ENCODE measurements at regions not wholly inside any gene's neighbourhood (a gene's known extent, or its start where the extent isn't known, plus 50 kb on each side); places are given as distances from the start of the nearest gene placed in this dataset.

DNA sequence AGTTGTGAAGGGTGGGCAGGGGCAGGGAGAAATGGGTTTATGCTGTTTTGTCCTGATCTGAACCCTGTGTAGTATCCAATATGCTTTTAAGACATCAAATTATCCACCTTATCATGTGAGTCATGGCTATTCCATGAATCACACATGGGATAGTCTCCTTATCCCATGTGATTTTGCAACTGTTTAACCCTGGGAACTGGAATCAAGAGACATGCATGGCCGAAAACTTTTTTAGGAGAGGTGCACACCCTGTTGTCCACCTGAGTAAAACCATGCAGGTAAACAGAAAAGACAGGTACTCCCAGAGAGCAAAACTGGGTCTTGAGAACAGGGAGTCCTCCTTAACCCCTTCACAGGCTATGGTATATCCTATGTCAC, 490.6 kb upstream of the HS6ST1 start:
- no peak for DNase-seq (ENCODE audit: extremely low read depth, low read depth)
- no peak for TF ChIP-seq CTCF (IDR thresholded peaks at IDR 0.05; ENCODE audit: low read depth, low read length, missing control alignments)

GRCh38 chr2:128809880-128810279, 491.2 kb upstream of the HS6ST1 start:
- no peak for DNase-seq (ENCODE audit: extremely low read depth, low read depth)
- TF ChIP-seq CTCF (IDR thresholded peaks at IDR 0.05; ENCODE audit: low read depth, low read length, missing control alignments): no peak
- H3K4me3 ChIP-seq (replicated peaks; ENCODE audit: low read depth, low read length): no peak overlapping the region

More for the DNA sequence above, 490.6 kb upstream of the HS6ST1 start:
- H3K4me3 ChIP-seq (replicated peaks; ENCODE audit: low read depth, low read length): no peak overlapping the region

GRCh38 chr2:128812183-128812940, 493.7 kb upstream of the HS6ST1 start:
- no peak overlapping the region for H3K4me3 ChIP-seq (replicated peaks; ENCODE audit: low read depth, low read length)
- TF ChIP-seq CTCF (IDR thresholded peaks at IDR 0.05; ENCODE audit: low read depth, low read length, missing control alignments): no peak
- DNase-seq (ENCODE audit: extremely low read depth, low read depth): no peak

DNA sequence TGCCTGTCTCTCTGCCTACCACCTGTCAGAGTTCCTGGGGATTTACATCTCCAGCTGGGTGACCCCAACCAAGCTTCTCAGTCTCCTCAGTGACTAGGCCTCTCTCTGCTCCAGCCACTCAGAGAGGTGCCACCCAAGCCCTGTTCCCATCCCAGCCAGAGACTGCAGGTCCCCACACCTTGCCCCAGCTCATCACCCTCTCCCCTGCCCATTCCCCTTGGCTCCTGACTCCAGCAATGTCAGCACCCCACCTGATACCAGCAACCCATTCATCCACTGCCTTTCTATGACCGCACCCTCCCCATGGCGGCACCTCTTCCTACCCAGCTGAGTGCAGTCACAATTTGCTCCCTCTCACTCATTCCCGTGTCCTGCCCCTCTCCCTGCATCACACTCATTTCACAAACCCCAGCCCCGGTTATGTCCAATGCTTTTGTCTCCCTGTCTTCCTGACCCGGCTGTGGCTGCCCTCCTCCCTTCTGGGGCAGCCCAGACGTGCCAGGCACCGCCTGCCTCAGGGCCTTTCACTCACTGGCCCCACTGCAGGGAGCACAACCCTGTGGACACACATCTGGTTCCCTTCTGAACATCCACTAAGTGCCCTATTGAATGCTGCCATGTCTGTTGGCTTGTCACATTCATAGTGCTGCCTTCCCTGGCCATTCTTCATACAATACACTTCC, 494.8 kb upstream of the HS6ST1 start:
- H3K4me3 ChIP-seq (replicated peaks; ENCODE audit: low read depth, low read length): no peak overlapping the region
- DNase-seq (ENCODE audit: extremely low read depth, low read depth): no peak
- no peak for TF ChIP-seq CTCF (IDR thresholded peaks at IDR 0.05; ENCODE audit: low read depth, low read length, missing control alignments)

DNA sequence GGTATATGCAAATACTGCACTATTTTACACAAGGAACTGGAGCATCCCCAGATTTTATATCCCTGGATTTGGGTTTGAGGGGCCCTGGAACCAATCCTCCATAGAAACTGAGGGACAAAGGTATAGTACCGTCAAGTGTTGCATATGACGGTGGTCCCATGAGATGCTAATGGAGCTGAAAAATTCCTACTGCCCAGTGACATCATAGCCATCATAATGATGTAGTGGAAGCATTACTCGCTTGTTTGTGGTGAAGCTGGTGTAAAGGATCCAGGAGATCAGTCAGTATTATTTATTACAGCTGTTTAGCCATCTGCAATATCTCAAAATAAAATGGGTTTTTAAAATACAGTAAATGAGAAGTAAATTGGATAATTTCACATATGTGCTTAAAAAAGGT, 496.6 kb upstream of the HS6ST1 start:
- no peak for DNase-seq (ENCODE audit: extremely low read depth, low read depth)
- no peak for TF ChIP-seq CTCF (IDR thresholded peaks at IDR 0.05; ENCODE audit: low read depth, low read length, missing control alignments)

DNA sequence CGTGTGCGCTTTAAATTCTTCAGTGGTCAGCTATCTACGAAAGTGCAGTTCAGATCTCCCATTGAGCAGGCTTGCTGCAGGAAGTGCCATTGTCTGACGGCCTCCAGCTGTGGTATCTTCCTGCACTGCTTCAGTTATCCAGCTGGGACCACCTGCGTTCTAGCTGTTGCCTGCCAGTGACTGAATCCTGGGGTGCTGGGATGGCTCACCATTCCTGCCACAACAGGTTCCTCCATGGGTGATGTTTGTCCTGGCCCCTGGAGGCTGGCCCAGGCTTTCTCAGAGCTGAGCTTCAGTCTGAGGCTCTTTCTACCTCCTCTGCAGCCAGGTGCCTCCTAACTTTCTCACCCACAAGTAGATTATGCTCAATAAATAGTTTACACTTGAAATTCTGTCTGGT, 498.5 kb upstream of the HS6ST1 start:
- no peak for DNase-seq (ENCODE audit: extremely low read depth, low read depth)
- no peak overlapping the region for H3K4me3 ChIP-seq (replicated peaks; ENCODE audit: low read depth, low read length)
- no peak for TF ChIP-seq CTCF (IDR thresholded peaks at IDR 0.05; ENCODE audit: low read depth, low read length, missing control alignments)

More for the DNA sequence above, 496.6 kb upstream of the HS6ST1 start:
- no peak overlapping the region for H3K4me3 ChIP-seq (replicated peaks; ENCODE audit: low read depth, low read length)
